NCI-H187 (cell line): ENCODE measurements at regions not wholly inside any gene's neighbourhood (a gene's known extent, or its start where the extent isn't known, plus 50 kb on each side); places are given as distances from the start of the nearest gene placed in this dataset.

Source experiments
- DNase-seq, 2 experiments: peaks; one replicate each; lab custom pipeline; 2025; lab: John Stamatoyannopoulos, UW

GRCh38 chr6:25038300-25038699, 102.5 kb upstream of the RIPOR2 start:
- no peak for DNase-seq

GRCh38 chr6:25038999-25039398, 103.2 kb upstream of the RIPOR2 start:
- no peak for DNase-seq

GRCh38 chr6:25041485-25042035, 105.8 kb upstream of the RIPOR2 start:
- no peak for DNase-seq

- DNase-seq: peak; percentile 56 to 75
Observed at GRCh38 chr6:25042036-25042521, 106.3 kb upstream of the RIPOR2 start.

- no peak for DNase-seq
Observed at GRCh38 chr6:25042536-25042935, 106.8 kb upstream of the RIPOR2 start.

- DNase-seq: no peak
Observed at GRCh38 chr6:25042984-25043725, 107.4 kb upstream of the RIPOR2 start.

GRCh38 chr6:25043892-25044291, 108.1 kb upstream of the RIPOR2 start:
- DNase-seq: no peak

DNA sequence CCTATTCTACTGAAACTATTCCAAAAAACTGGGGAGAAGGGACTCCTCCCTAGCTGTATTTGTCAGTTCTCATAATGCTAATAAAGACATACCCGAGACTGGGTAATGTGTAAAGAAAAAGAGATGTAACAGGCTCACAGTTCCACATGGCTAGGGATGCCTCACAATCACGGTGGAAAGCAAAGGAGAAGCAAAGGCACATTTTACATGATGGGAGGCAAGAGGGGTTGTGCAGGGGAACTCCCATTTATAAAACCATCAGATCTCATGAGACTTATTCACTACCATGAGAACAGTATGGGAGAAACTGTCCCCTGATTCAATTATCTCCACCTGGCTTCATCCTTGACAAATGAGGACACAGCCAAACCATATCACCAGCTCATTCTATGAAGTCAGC, 111.2 kb upstream of the RIPOR2 start:
- no peak for DNase-seq

DNA sequence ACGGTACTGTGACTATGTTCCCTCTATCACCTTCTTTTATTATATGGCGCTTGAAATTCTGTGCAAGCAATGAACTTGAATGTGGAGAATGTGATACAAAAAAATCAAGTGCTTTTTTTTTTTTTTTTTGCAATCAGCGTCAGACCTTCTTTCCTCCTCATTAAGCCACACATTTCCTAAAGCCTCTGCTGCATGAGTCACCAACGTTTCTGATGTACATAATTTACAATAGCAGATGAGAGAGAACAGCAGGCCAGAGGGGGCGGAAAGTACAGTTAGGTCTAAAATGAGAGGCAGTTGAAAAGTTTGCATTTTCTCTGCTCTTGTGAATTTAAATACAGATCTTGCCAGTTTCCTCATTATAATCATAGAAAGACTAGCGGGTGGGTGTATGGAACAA, 114.6 kb upstream of the RIPOR2 start:
- DNase-seq: no peak

DNA sequence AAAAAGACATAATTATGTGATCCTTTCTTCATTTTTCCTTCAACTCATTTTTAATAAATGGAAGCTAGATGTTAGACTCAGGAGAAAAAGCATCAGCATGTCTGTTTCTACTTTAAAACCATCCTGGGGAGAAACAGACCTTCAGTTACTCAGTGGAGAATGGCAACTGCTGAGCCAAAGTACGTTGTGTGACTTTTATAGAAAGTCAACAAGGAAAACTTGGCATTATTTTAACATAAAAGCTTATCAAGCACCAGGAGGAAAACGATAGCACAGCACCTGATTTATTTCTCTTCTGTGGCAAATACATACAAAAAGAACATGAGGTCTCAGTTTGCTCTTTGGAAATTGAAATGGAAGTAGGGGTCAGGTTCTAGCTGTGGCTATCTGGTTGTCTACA, 115.3 kb upstream of the RIPOR2 start:
- DNase-seq: no peak

DNA sequence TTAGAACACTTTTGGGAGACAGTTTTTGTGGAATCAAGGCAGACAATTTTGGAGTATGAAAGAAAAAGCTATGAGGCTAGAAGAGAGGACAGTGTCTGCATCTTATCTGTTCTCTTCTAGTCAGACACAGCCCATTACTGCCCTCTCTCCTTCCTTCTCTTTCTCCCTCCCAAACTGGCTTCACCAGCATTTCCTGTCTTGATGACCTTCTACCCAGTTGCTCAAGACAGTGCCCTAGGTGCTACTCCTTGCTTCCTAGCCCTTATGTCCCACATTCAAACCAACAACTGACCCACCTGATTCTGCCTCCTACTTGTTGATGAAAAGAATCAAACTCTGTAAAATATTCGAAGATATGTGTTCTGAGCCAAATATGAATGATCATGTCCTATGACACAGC, 116.4 kb upstream of the RIPOR2 start:
- no peak for DNase-seq

DNA sequence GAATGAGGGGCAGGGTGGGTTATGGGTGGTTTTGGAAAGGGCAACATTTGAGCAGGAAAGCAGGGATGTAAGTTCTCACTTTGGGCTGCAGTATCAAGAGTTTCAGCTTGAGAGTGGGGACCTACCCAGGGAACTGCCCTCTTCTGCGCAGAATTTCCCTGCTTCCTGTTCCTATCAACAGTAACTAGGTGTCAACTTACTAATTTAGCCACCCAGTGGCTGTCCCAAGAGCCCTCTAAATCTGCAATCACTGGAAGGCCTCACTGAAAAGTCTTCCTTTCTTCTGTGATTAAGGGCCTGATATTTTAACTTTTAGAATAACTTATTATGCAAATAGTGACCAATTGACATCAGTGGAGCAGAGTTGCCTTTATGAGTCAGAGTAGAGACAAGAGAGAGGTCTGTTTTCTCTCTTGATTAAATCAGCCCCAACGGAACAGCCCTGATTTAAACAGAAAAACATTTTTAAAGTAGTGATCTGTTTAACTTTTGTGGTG, 118.2 kb upstream of the RIPOR2 start:
- DNase-seq: no peak

DNA sequence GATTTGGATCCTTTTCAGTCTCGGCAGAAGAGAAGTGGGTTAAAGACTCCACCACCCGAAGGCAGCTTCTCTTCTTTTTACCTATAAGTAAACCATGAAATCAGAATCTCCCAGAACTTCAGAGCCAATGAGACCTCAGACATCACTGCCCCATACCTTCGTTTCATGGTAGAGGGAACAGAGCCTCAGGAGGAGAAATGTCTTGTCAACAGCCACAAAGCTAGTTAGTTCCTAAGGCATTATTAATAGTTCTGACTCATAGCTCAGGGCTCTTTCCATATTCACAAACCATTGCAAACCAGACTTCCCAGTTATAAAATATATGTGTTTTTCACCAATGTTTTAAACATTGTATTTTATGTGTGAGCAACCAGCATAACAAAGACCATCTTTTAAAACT, 118.7 kb upstream of the RIPOR2 start:
- DNase-seq: no peak

GRCh38 chr6:25056130-25056529, 120.4 kb upstream of the RIPOR2 start:
- no peak for DNase-seq

- DNase-seq: no peak
Observed at GRCh38 chr6:25057111-25057905, 121.5 kb upstream of the RIPOR2 start.

DNA sequence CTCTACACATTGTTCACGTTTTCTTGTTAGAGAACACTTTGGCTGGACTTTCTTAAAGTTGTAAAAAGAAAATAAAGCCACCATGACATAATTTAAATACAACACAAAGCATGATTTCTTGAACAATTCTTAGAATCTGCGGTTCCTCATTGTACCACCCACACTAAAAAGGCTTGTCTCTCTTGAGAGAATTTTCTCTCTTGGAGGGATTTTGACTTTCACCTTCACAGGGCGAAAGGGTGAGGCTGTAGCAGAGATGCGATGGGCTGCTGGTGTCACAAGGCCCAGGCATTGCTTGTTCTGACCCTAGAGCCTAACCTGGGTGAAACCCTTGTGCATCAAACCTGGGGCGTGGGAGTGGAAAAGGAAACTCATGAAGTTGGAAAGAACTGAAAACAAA, 122.7 kb upstream of the RIPOR2 start:
- DNase-seq: no peak

- DNase-seq: no peak
Observed at GRCh38 chr6:25058941-25059340, 123.2 kb upstream of the RIPOR2 start.

GRCh38 chr6:25060522-25060921, 124.8 kb upstream of the RIPOR2 start:
- no peak for DNase-seq

GRCh38 chr6:25061289-25061936, 125.7 kb upstream of the RIPOR2 start:
- DNase-seq: no peak

DNA sequence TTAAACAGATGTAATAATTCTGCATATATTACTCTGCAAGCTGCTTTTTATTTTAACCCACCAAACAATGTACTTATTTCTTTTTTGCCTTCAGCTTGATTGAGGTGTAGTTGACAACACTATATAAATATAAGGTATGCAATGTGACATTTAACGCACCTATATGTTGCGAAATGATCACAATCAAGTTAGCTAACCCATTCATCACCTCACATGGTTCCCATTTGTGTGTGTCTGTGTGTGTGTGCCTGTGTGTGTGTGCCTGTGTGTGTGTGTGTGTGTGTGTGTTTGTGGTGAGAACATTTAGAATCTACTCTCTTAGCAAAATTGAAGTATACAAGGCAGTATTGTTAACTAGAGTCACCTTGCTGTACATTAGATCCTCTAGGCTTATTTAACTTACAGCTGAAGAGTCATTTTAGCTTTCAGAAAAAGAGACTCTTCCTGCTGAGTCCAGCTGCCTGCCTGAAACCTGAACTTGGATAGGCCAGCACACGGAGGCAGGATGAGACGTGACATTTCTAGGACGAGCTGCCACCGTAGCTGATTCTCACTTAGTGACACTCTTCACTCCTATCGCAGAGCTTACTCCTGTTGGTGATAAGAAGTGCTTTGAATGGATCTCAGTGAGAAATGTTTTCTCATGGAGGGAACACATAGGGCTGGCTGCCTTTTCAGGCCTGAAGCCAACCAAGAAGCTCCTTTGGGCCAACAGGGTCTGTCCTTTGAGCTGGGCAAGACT, 126.5 kb upstream of the RIPOR2 start:
- DNase-seq: no peak

- no peak for DNase-seq
Observed at GRCh38 chr6:25064006-25064405, 128.2 kb upstream of the RIPOR2 start.

- DNase-seq: no peak
Observed at GRCh38 chr6:25065666-25066065, 129.9 kb upstream of the RIPOR2 start.
